D341Med (cell line): ENCODE measurements at regions not wholly inside any gene's neighbourhood (a gene's known extent, or its start where the extent isn't known, plus 50 kb on each side); places are given as distances from the start of the nearest gene placed in this dataset.

ENCODE experiments used
- DNase-seq: peaks from one replicate; pipeline ENCODE4 v3.0.0; 2012; ENCODE audit warnings: low spot score

- no peak for DNase-seq
Measured at GRCh38 chr1:58310881-58311280, 235.6 kb downstream of the OMA1 start.

- no peak for DNase-seq
Measured at GRCh38 chr1:58310469-58310868, 236.1 kb downstream of the OMA1 start.

GRCh38 chr1:58308206-58308605 is 238.3 kb downstream of the OMA1 start:
- DNase-seq, result no peak

- no peak for DNase-seq
Measured at GRCh38 chr1:58307431-58307830, 239.1 kb downstream of the OMA1 start.

DNA sequence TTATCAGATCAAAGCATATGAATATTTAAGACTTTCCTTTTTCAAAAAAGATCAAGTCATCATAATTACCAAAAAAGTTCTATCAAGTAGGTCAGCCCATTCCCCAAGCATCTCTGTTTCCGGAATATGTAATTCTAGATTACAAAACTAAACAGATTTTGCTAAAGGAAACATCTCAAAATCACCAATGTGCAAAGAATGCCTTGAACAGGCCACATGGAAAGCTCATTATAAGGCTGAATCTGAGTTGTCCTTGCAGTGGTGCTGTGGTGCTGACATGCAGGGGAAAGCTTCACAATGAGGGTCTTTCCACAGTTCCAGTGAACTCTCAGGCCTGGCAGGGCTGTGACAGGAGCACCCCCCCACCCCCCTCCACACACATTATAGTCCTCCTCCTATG is 240.9 kb downstream of the OMA1 start:
- no peak for DNase-seq

DNA sequence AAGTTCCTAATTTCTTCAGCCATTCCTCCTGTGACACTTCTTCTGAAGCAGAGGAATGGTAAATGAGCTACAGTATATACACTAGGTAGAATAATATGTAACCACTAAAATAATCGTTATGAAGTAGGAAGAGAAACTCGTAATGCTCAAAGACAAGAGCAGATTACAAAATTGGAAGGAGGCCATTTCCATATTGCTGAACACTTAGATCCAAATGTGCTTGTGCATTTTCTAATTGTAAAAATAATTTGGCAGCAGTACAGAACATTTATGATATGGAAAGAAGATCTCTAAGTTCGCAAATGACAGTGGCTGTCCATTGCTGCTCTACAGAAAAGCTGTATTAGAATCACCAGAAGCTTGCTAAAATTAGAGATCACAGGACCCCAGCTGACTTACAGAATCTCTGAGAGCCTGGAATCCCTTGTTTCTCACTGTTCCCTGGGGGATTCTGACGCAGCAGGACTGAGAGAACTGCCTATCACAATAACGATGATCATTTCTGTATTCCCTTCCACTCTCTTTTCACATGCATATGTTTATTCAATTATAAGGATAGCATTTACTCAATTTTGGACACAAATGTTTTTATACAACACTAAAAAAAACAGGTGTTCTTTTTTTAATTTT is 242.1 kb downstream of the OMA1 start:
- DNase-seq, result no peak

- no peak for DNase-seq
Measured at GRCh38 chr1:58303841-58304240, 242.7 kb downstream of the OMA1 start.

GRCh38 chr1:58293388-58293787 is 253.1 kb downstream of the OMA1 start:
- DNase-seq, result no peak

- no peak for DNase-seq
Measured at GRCh38 chr1:58290685-58291372, 255.7 kb downstream of the OMA1 start.

- DNase-seq, result no peak
Measured at GRCh38 chr1:58288624-58289142, 257.8 kb downstream of the OMA1 start.

- no peak for DNase-seq
Measured at GRCh38 chr1:58287894-58288623, 258.5 kb downstream of the OMA1 start.

DNA sequence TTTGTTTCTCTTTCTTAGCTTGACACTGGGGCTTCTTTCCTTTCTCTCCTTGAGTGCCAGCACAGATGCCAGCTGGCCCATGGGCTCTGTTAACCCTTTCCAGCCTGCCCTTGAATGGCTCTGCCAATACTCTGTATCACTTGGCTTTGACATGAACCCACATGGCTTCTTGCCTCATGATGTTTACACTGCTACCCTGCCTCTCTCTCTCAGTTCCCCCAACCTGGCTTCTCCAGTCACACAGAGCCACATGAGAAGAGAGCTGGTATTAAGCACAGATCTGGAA is 262.4 kb downstream of the OMA1 start:
- DNase-seq, result no peak

DNA sequence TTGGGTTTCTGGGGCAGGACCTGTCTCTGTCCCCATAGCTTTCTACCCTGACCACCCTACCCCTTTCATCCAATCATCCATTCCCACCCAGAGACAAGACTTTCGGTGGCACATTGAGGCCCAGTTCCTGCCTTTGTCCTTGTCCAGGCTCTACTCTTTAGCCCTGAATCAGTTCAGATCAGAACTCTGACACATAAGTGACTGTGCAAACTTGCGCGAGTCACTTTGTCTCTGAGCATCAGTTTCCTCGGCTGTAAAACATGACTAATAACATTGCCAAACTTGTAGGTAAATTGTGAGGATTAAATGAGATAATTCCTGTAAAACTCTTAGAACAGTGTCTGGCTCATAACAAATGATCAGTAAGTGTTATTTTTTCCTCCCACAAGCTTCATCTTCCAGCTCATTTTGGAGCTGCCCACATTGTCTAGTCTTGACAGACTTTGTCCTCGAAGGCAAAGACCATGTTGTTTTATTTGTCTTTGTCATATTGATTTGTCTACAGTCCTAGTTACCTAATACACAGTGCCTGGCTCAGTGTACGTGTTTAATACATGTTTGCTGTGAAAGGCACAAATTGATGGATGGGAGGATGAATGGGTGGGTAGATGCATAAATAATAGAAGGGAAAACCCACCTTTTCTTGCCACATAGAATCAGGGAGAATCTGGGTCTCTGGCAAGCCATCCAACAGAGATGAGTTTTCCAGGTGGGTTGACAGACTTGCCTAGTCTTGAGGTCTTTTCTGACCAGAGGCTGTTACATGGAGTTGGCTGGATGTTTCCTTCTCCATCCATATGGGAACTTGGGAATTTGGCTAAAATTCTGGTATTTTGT is 262.9 kb downstream of the OMA1 start:
- no peak for DNase-seq

DNA sequence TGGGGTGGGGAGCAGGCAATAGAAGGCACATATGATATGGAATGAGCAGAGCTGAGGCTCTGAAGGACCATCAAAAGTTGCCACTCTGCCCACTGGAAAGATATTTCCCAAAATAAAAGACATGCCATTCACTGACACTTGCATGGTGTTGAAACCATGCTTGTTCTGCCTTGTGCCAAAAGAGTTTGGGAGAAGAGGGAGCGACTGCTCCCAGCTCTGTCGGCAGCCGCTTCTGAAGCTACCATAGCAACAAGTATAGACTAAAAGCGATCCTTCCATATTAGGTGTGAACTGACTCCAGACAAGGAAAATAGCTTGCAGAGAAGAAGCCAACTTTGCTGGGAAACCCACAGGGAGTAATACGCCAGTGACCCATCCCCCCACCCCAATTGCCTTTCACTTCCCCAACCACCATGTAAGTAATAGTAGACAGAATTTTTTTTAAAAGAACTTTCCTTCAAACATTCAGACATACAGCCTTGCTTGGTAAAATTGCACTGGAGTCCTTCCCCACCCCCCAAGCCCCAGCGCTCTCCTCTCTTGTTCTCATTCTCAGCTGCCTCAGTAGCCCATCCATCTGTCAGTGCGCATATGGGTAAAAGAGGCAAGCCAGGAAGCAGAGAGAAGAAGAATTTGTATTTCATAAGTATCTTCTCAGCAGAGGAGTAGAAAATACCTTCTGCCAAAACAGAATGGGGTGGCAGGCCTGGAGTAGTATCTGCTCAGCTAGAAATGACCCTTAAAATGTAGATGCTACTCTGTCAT is 263.7 kb downstream of the OMA1 start:
- no peak for DNase-seq

GRCh38 chr1:58266242-58266641 is 280.3 kb downstream of the OMA1 start:
- no peak for DNase-seq

DNA sequence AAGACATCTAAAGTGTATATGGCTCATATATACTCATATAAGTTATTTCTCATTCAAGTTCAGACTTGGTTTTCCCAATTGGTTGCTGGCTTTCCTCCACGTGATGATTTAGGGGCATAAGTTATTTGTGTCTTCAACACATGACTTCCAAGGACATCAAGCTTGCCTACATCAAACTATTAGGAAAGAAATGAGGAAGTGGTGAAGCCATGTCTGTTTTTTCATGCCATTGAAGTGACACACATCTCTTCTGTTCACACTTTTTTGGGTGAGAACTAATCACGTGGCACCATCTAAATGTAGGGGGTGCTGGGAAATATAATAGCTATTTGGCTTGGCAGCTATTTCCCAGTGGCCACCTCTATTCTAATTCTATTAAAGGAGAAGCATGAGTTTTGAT is 282.1 kb downstream of the OMA1 start:
- no peak for DNase-seq

GRCh38 chr1:58262702-58263101 is 283.8 kb downstream of the OMA1 start:
- DNase-seq, result no peak

DNA sequence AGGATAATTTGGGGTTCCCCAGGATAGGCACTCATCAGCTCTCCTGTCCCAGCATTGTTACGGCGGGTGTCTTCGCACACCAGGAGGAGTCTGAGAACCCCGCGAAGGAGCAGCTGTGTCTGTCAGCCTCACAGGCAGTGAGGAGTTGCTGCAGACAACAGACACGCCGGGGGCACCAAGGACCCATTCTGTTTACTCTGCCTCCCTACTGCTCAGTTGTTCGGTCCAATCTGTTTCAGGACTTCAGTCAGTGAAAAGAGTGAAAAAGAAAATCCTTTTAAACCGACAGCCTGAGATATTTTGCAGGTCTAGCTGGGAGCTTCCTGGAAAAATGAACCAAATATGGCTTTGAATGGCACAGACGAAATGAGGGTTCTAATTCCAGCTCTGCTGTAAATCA is 288.4 kb downstream of the OMA1 start:
- DNase-seq, result no peak

DNA sequence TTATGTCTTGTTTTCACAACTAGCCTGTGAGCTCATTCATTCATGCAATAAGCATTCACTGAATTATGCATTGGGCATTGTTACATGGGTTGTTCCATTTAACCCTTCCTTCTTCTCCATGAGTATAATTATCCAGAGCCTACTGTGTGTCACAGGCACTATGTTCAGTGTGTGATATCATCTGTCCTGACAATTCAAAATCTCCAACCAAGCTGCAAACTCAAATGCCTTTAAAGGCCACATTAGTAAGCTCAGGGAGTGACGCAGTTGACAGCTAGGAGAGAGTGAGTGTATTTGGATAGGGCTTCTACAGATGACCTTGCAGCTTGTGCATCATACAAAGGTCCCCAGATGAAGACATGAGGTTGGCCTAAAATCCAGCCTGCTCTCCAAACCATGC is 289.5 kb downstream of the OMA1 start:
- no peak for DNase-seq

DNA sequence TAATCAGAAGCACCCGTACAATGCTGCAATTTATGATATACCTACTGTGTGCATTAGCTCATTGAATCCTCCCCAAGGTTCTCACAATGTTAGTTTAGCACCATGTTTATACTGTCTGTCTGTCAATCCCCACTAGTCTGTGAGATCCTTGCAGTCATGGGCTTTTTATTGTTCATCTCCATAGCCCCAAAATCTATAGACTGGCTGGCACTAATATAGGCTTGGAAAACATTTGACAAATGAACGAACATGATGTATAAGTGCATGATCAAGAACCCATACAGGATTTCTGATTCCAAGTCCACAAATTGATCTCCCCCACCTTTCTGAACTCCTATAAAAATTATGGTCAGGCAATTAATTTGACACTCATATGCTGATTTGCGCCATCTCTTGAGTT is 290.0 kb downstream of the OMA1 start:
- no peak for DNase-seq

- DNase-seq, result no peak
Measured at GRCh38 chr1:58256041-58256440, 290.5 kb downstream of the OMA1 start.

GRCh38 chr1:58255192-58255591 is 291.3 kb downstream of the OMA1 start:
- no peak for DNase-seq
